Globus pallidus (tissue), 1 donor: ENCODE measurements at regions not wholly inside any gene's neighbourhood (a gene's known extent, or its start where the extent isn't known, plus 50 kb on each side); places are given as distances from the start of the nearest gene placed in this dataset.

ENCODE experiments used
- DNase-seq: peaks from one replicate; pipeline ENCODE4 v3.0.0-alpha.2; 2015; ENCODE audit warnings: low spot score

GRCh38 chr3:178258121-178258520 is 278.1 kb upstream of the KCNMB2 start:
- no peak for DNase-seq

GRCh38 chr3:178259703-178260102 is 276.5 kb upstream of the KCNMB2 start:
- DNase-seq, result no peak

GRCh38 chr3:178260887-178261565 is 275.2 kb upstream of the KCNMB2 start:
- DNase-seq, result no peak

GRCh38 chr3:178263236-178263916 is 272.9 kb upstream of the KCNMB2 start:
- no peak for DNase-seq

GRCh38 chr3:178267158-178267844 is 268.9 kb upstream of the KCNMB2 start:
- DNase-seq, result no peak

- no peak for DNase-seq
Measured at GRCh38 chr3:178270838-178271237, 265.4 kb upstream of the KCNMB2 start.

GRCh38 chr3:178271740-178272387 is 264.4 kb upstream of the KCNMB2 start:
- DNase-seq, result no peak

GRCh38 chr3:178272841-178273240 is 263.4 kb upstream of the KCNMB2 start:
- no peak for DNase-seq

GRCh38 chr3:178274711-178275110 is 261.5 kb upstream of the KCNMB2 start:
- DNase-seq, result no peak

- DNase-seq, result no peak
Measured at GRCh38 chr3:178275311-178275710, 260.9 kb upstream of the KCNMB2 start.

- DNase-seq, result no peak
Measured at GRCh38 chr3:178275793-178276192, 260.4 kb upstream of the KCNMB2 start.

- no peak for DNase-seq
Measured at GRCh38 chr3:178277605-178278004, 258.6 kb upstream of the KCNMB2 start.

- DNase-seq, result no peak
Measured at GRCh38 chr3:178283561-178283960, 252.7 kb upstream of the KCNMB2 start.

- DNase-seq, result no peak
Measured at GRCh38 chr3:178284181-178284580, 252.1 kb upstream of the KCNMB2 start.

- DNase-seq, result no peak
Measured at GRCh38 chr3:178288074-178288473, 248.2 kb upstream of the KCNMB2 start.

- no peak for DNase-seq
Measured at GRCh38 chr3:178289544-178290160, 246.6 kb upstream of the KCNMB2 start.

GRCh38 chr3:178291574-178292370 is 244.5 kb upstream of the KCNMB2 start:
- no peak for DNase-seq

- DNase-seq, result no peak
Measured at GRCh38 chr3:178295292-178295912, 240.8 kb upstream of the KCNMB2 start.

- no peak for DNase-seq
Measured at GRCh38 chr3:178297199-178297598, 239.0 kb upstream of the KCNMB2 start.

- DNase-seq, result no peak
Measured at GRCh38 chr3:178297740-178298139, 238.5 kb upstream of the KCNMB2 start.

GRCh38 chr3:178300441-178300959 is 235.7 kb upstream of the KCNMB2 start:
- no peak for DNase-seq
